HEK293T (cell line): ENCODE measurements at regions not wholly inside any gene's neighbourhood (a gene's known extent, or its start where the extent isn't known, plus 50 kb on each side); places are given as distances from the start of the nearest gene placed in this dataset.

Experiments used
- ARNT ChIP-seq: fragments of 450-650 bp; IDR thresholded peaks from 2 replicates; pipeline ENCODE4 v1.6.1; 2017; ENCODE audit warnings: mild to moderate bottlenecking
- BHLHE40 ChIP-seq: fragments of 450-650 bp; IDR thresholded peaks from 2 replicates; pipeline ENCODE4 v1.6.1; 2016; ENCODE audit warnings: mild to moderate bottlenecking, moderate library complexity, borderline replicate concordance
- CTBP1 ChIP-seq: fragments of 450-650 bp; IDR thresholded peaks from 2 replicates; pipeline ENCODE4 v1.6.1; 2016; ENCODE audit warnings: borderline replicate concordance
- ELF4 ChIP-seq: fragments of 450-650 bp; IDR thresholded peaks from 2 replicates; pipeline ENCODE4 v1.6.1; 2017; ENCODE audit warnings: antibody characterized with exemption
- FOXA1 ChIP-seq: fragments of 450-650 bp; IDR thresholded peaks from 2 replicates; pipeline ENCODE4 v1.6.1; 2016; ENCODE audit warnings: mild to moderate bottlenecking
- FOXK2 ChIP-seq: fragments of 450-650 bp; IDR thresholded peaks from 2 replicates; pipeline ENCODE4 v1.6.1; 2016; ENCODE audit warnings: mild to moderate bottlenecking
- FOXM1 ChIP-seq: fragments of 450-650 bp; IDR thresholded peaks from 2 replicates; pipeline ENCODE4 v1.6.1; 2017; ENCODE audit warnings: mild to moderate bottlenecking, borderline replicate concordance
- HDGF ChIP-seq: fragments of 450-650 bp; IDR thresholded peaks from 2 replicates; pipeline ENCODE4 v1.6.1; 2017; ENCODE audit warnings: antibody characterized with exemption, borderline replicate concordance
- L3MBTL2 ChIP-seq: fragments of 450-650 bp; conservative IDR thresholded peaks from 2 replicates; pipeline ENCODE4 v1.6.1; 2016; ENCODE audit warnings: mild to moderate bottlenecking
- LEF1 ChIP-seq: fragments of 450-650 bp; IDR thresholded peaks from 2 replicates; pipeline ENCODE4 v1.6.1; 2017; ENCODE audit warnings: mild to moderate bottlenecking, borderline replicate concordance
- SP1 ChIP-seq: fragments of 450-650 bp; IDR thresholded peaks from 2 replicates; pipeline ENCODE4 v1.6.1; 2017
- SUZ12 ChIP-seq: fragments of 450-650 bp; IDR thresholded peaks from 2 replicates; pipeline ENCODE4 v1.6.1; 2016; ENCODE audit warnings: mild to moderate bottlenecking
- TARDBP ChIP-seq: fragments of 450-650 bp; IDR thresholded peaks from 2 replicates; pipeline ENCODE4 v1.6.1; 2016
- TF ChIP-seq, protein P1 (sequence below): fragments of 450-650 bp; IDR thresholded peaks from 2 replicates; pipeline ENCODE4 v1.6.1; 2016

DNA sequence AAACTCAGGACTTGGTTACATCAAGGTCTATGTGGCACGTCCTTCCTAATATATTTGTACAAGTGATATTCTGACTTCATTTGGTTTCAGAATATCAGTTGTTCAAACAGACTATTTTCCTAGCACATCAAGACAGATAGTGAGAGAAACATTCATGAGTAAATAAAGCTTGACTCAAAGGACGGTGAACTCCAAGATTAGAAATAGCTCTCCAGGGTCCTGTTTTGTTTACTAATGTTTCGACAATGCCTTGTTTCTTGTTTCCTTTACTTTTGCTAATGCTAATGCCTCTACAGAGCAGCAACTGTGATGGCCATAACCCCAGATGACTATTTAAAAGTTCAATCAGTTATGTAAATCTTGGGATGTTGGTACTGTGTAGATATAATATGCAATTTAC is 313.9 kb downstream of the KLF12 start:
- TF ChIP-seq FOXA1 (no peak), HDGF (no peak), CTBP1 (no peak), LEF1 (no peak), ARNT (no peak), ELF4 (no peak), SP1 (no peak), SUZ12 (no peak), FOXM1 (no peak), TARDBP (no peak), FOXK2 (no peak), BHLHE40 (no peak), L3MBTL2 (no peak)
- TF ChIP-seq, protein P1, sequence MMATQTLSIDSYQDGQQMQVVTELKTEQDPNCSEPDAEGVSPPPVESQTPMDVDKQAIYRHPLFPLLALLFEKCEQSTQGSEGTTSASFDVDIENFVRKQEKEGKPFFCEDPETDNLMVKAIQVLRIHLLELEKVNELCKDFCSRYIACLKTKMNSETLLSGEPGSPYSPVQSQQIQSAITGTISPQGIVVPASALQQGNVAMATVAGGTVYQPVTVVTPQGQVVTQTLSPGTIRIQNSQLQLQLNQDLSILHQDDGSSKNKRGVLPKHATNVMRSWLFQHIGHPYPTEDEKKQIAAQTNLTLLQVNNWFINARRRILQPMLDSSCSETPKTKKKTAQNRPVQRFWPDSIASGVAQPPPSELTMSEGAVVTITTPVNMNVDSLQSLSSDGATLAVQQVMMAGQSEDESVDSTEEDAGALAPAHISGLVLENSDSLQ = no peak
